Astrocyte of the cerebellum (primary cell): ENCODE measurements at regions not wholly inside any gene's neighbourhood (a gene's known extent, or its start where the extent isn't known, plus 50 kb on each side); places are given as distances from the start of the nearest gene placed in this dataset.
"Not testable (repeated sequence)": the region's sequence is repeated elsewhere in the genome, so short reads cannot be mapped to it uniquely, and the experiment has no call there.

Experiments
- DNase-seq: peaks from one replicate; pipeline ENCODE4 v3.0.0-alpha.2; 2011; ENCODE audit warnings: low read depth
- H3K4me3 ChIP-seq: 2 replicates; pipeline ENCODE4 v1.5.1; 2011; ENCODE audit warnings: mild to moderate bottlenecking, low read depth, low read length, moderate library complexity
- CTCF ChIP-seq: IDR thresholded peaks from 2 replicates; pipeline ENCODE4 v1.5.1; 2012; ENCODE audit warnings: low read length, low read depth, moderate library complexity, mild to moderate bottlenecking; ENCODE audit errors: missing control alignments
- in situ Hi-C: cut with HindIII; loops from 2 replicates; pipeline ENCODE4 v1.10.0; 2017; ENCODE audit warnings: low sequenced_read_pairs

- in situ Hi-C loops: no loop called here
- no peak overlapping the region for H3K4me3 ChIP-seq
- no peak for TF ChIP-seq CTCF
- DNase-seq: no peak
These were observed 324.8 kb downstream of the CYLC2 start for GRCh38 chr9:103319979-103320378.

GRCh38 chr9:103323699-103324098, 328.6 kb downstream of the CYLC2 start:
- no peak for TF ChIP-seq CTCF
- in situ Hi-C loops: no loop called here
- DNase-seq: no peak
- H3K4me3 ChIP-seq: no peak overlapping the region

GRCh38 chr9:103335461-103335860, 340.3 kb downstream of the CYLC2 start:
- in situ Hi-C loops: no loop called here
- no peak overlapping the region for H3K4me3 ChIP-seq
- DNase-seq: no peak
- no peak for TF ChIP-seq CTCF

GRCh38 chr9:103355000-103355399, 359.9 kb downstream of the CYLC2 start:
- no peak for TF ChIP-seq CTCF
- no peak for DNase-seq

GRCh38 chr9:103357980-103358379, 362.8 kb downstream of the CYLC2 start:
- in situ Hi-C loops, DNase-seq, H3K4me3 ChIP-seq: not testable (repeated sequence)

More at GRCh38 chr9:103355000-103355399, 359.9 kb downstream of the CYLC2 start:
- in situ Hi-C loops: no loop called here
- H3K4me3 ChIP-seq: no peak overlapping the region

GRCh38 chr9:103361906-103362305, 366.8 kb downstream of the CYLC2 start:
- TF ChIP-seq CTCF: no peak
- DNase-seq: no peak
- no peak overlapping the region for H3K4me3 ChIP-seq
- in situ Hi-C loops: no loop called here

GRCh38 chr9:103362986-103363385, 367.9 kb downstream of the CYLC2 start:
- no peak for TF ChIP-seq CTCF
- in situ Hi-C loops: no loop called here
- peak; percentile 20 for DNase-seq
- H3K4me3 ChIP-seq: no peak overlapping the region
